ENCODE measurements at regions not wholly inside any gene's neighbourhood (a gene's known extent, or its start where the extent isn't known, plus 50 kb on each side); places are given as distances from the start of the nearest gene placed in this dataset.

GRCh38 chr3:181458857-181459256 is 252.9 kb upstream of the SOX2 start (continued):
- TF ChIP-seq REST (IDR thresholded peaks at IDR 0.05; ENCODE audit: unreplicated experiment) (no peak), POLR2AphosphoS5 (IDR thresholded peaks at IDR 0.05; ENCODE audit: low read depth) (no peak)

GRCh38 chr3:181457756-181458155 is 254.0 kb upstream of the SOX2 start:
- no peak overlapping the region for H2AFZ ChIP-seq
- no peaks in the 10 kb centered on the region for H4K20me1 ChIP-seq (replicated peaks; ENCODE audit: insufficient read depth)
- no peak overlapping the region for H3K4me3 ChIP-seq
- TF ChIP-seq JUNB (IDR thresholded peaks at IDR 0.05; ENCODE audit: unreplicated experiment): no peak
- TF ChIP-seq, protein P1, sequence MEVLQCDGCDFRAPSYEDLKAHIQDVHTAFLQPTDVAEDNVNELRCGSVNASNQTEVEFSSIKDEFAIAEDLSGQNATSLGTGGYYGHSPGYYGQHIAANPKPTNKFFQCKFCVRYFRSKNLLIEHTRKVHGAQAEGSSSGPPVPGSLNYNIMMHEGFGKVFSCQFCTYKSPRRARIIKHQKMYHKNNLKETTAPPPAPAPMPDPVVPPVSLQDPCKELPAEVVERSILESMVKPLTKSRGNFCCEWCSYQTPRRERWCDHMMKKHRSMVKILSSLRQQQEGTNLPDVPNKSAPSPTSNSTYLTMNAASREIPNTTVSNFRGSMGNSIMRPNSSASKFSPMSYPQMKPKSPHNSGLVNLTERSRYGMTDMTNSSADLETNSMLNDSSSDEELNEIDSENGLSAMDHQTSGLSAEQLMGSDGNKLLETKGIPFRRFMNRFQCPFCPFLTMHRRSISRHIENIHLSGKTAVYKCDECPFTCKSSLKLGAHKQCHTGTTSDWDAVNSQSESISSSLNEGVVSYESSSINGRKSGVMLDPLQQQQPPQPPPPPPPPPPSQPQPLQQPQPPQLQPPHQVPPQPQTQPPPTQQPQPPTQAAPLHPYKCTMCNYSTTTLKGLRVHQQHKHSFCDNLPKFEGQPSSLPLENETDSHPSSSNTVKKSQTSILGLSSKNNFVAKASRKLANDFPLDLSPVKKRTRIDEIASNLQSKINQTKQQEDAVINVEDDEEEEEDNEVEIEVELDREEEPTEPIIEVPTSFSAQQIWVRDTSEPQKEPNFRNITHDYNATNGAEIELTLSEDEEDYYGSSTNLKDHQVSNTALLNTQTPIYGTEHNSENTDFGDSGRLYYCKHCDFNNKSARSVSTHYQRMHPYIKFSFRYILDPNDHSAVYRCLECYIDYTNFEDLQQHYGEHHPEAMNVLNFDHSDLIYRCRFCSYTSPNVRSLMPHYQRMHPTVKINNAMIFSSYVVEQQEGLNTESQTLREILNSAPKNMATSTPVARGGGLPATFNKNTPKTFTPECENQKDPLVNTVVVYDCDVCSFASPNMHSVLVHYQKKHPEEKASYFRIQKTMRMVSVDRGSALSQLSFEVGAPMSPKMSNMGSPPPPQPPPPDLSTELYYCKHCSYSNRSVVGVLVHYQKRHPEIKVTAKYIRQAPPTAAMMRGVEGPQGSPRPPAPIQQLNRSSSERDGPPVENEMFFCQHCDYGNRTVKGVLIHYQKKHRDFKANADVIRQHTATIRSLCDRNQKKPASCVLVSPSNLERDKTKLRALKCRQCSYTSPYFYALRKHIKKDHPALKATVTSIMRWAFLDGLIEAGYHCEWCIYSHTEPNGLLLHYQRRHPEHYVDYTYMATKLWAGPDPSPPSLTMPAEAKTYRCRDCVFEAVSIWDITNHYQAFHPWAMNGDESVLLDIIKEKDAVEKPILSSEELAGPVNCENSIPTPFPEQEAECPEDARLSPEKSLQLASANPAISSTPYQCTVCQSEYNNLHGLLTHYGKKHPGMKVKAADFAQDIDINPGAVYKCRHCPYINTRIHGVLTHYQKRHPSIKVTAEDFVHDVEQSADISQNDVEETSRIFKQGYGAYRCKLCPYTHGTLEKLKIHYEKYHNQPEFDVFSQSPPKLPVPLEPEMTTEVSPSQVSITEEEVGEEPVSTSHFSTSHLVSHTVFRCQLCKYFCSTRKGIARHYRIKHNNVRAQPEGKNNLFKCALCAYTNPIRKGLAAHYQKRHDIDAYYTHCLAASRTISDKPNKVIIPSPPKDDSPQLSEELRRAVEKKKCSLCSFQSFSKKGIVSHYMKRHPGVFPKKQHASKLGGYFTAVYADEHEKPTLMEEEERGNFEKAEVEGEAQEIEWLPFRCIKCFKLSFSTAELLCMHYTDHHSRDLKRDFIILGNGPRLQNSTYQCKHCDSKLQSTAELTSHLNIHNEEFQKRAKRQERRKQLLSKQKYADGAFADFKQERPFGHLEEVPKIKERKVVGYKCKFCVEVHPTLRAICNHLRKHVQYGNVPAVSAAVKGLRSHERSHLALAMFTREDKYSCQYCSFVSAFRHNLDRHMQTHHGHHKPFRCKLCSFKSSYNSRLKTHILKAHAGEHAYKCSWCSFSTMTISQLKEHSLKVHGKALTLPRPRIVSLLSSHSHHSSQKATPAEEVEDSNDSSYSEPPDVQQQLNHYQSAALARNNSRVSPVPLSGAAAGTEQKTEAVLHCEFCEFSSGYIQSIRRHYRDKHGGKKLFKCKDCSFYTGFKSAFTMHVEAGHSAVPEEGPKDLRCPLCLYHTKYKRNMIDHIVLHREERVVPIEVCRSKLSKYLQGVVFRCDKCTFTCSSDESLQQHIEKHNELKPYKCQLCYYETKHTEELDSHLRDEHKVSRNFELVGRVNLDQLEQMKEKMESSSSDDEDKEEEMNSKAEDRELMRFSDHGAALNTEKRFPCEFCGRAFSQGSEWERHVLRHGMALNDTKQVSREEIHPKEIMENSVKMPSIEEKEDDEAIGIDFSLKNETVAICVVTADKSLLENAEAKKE (CRISPR knock-in tag; IDR thresholded peaks at IDR 0.05): no peak
- TF ChIP-seq CREB1 (CRISPR knock-in tag; IDR thresholded peaks at IDR 0.05; ENCODE audit: low read depth): no peak
- TF ChIP-seq ZNF331 (CRISPR knock-in tag; IDR thresholded peaks at IDR 0.05; ENCODE audit: low read depth): no peak
- TF ChIP-seq, protein P2, sequence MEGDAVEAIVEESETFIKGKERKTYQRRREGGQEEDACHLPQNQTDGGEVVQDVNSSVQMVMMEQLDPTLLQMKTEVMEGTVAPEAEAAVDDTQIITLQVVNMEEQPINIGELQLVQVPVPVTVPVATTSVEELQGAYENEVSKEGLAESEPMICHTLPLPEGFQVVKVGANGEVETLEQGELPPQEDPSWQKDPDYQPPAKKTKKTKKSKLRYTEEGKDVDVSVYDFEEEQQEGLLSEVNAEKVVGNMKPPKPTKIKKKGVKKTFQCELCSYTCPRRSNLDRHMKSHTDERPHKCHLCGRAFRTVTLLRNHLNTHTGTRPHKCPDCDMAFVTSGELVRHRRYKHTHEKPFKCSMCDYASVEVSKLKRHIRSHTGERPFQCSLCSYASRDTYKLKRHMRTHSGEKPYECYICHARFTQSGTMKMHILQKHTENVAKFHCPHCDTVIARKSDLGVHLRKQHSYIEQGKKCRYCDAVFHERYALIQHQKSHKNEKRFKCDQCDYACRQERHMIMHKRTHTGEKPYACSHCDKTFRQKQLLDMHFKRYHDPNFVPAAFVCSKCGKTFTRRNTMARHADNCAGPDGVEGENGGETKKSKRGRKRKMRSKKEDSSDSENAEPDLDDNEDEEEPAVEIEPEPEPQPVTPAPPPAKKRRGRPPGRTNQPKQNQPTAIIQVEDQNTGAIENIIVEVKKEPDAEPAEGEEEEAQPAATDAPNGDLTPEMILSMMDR (conservative IDR thresholded peaks at IDR 0.05; ENCODE audit: low read depth in 2 of 2): no peak
- TF ChIP-seq, protein P3, sequence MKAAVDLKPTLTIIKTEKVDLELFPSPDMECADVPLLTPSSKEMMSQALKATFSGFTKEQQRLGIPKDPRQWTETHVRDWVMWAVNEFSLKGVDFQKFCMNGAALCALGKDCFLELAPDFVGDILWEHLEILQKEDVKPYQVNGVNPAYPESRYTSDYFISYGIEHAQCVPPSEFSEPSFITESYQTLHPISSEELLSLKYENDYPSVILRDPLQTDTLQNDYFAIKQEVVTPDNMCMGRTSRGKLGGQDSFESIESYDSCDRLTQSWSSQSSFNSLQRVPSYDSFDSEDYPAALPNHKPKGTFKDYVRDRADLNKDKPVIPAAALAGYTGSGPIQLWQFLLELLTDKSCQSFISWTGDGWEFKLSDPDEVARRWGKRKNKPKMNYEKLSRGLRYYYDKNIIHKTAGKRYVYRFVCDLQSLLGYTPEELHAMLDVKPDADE (IDR thresholded peaks at IDR 0.05): no peak
- no peak for TF ChIP-seq EZH2phosphoT487 (IDR thresholded peaks at IDR 0.05; ENCODE audit: unreplicated experiment)
- no peak for TF ChIP-seq NANOG (IDR thresholded peaks at IDR 0.05; ENCODE audit: borderline replicate concordance)
- ATAC-seq: no peak
- H3K4me3 Mint-ChIP-seq: no peak overlapping the region
- H3K4me2 ChIP-seq: no peak overlapping the region
- no peaks in the 10 kb centered on the region for H3K36me3 Mint-ChIP-seq (ENCODE audit: low read depth)
- DNase-seq (ENCODE audit: low spot score): no peak
- H3K4me1 ChIP-seq (ENCODE audit: insufficient read depth): peaks cover 45% of the 10 kb centered on the region
- no peaks in the 10 kb centered on the region for H3K9me3 Mint-ChIP-seq
- no peaks in the 10 kb centered on the region for H3K36me3 ChIP-seq (ENCODE audit: insufficient read depth)
- no peak overlapping the region for H3K27ac Mint-ChIP-seq
- H3K27me3 Mint-ChIP-seq (ENCODE audit: insufficient read depth, low read depth, poor library complexity): no peaks in the 10 kb centered on the region
- no peaks in the 10 kb centered on the region for H3F3A ChIP-seq (replicated peaks; ENCODE audit: low read depth)
- H3K27me3 ChIP-seq (ENCODE audit: insufficient read depth): no peaks in the 10 kb centered on the region
- H3K27ac ChIP-seq (ENCODE audit: low read depth): no peak overlapping the region
- H3K79me2 ChIP-seq (replicated peaks; ENCODE audit: insufficient read depth): no peaks in the 10 kb centered on the region
- H3K9me2 ChIP-seq (ENCODE audit: insufficient read depth): no peaks in the 10 kb centered on the region
- H3K4me1 Mint-ChIP-seq: peaks cover 23% of the 10 kb centered on the region

Data from GM23338 (cell line).